ENCODE measurements at regions not wholly inside any gene's neighbourhood (a gene's known extent, or its start where the extent isn't known, plus 50 kb on each side); places are given as distances from the start of the nearest gene placed in this dataset.

GRCh38 chr18:24771300-24771699, 310.9 kb downstream of the HRH4 start:
- no peak overlapping the region for H3K4me3 ChIP-seq (ENCODE audit: low read length)
- no peak for TF ChIP-seq CTCF (conservative IDR thresholded peaks at IDR 0.05; ENCODE audit: low read depth, low read length)
- no peak for DNase-seq (ENCODE audit: low read depth)

DNA sequence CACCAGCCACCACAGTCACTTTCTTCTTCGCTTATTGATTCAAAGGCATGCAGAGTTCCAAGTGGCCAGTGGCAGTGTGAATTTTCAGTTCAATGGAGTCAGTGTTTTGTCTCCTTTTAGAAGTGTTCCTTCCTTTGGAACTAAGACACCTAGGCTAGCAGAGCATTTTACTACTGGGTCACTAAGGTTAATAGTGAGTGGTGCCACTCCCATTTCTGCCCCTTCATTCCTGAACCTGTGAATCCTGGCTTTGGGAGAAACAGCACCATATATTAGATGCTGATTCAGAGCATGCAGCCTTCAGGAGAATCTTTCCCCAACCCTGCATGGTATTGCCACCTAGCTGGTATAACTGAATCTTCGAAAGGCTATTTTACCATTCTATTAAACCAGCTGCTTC, 312.7 kb downstream of the HRH4 start:
- no peak for TF ChIP-seq CTCF (conservative IDR thresholded peaks at IDR 0.05; ENCODE audit: low read depth, low read length)
- no peak overlapping the region for H3K4me3 ChIP-seq (ENCODE audit: low read length)
- no peak for DNase-seq (ENCODE audit: low read depth)

DNA sequence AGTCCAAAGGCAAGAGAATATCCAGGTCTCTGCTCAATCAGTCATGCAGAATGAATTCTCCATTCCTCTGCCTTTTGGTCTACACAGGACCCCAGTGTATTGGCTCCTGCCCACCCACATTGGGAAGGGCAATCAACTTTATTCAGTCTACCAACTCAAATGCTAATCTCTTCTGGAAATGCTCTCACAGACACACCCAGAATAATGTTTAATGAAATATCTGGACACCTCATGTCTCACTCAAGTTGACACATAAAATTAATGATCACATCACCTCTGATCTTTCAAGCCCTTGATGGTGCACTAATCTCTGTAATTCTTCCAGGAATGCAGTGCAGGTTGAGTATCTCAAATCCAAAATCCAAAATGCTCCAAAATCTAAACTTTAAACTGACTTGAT, 315.6 kb downstream of the HRH4 start:
- no peak for DNase-seq (ENCODE audit: low read depth)
- no peak for TF ChIP-seq CTCF (conservative IDR thresholded peaks at IDR 0.05; ENCODE audit: low read depth, low read length)
- no peak overlapping the region for H3K4me3 ChIP-seq (ENCODE audit: low read length)

DNA sequence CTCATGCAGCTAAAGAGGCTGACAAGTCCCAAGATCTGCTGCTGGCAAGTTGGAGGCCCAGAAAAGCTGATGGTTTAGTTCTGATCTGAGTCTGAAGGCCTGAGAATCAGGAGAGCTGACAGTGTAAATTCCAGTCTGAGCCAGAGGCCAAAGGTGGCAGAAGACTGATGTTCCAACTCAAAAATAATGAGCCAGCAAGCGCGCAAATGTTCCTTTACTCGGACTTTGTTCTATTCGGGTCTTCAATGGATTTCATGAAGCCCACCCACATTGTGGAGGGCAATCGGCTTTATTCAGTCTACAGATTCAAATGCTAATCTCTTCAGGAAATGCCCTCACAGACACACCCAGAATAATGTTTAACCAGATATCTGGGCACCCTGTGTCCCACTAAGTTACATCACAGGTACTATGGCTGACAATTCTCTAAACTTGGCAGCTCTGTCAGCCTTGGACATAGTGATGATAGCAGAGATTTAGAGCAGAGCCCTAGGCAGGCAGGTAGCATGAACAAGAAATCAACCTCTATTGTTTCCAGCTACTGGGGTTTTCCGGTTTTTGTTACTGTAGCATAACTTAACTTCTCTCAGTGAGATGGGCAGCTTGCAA, 318.5 kb downstream of the HRH4 start:
- no peak for TF ChIP-seq CTCF (conservative IDR thresholded peaks at IDR 0.05; ENCODE audit: low read depth, low read length)
- no peak for DNase-seq (ENCODE audit: low read depth)
- H3K4me3 ChIP-seq (ENCODE audit: low read length): no peak overlapping the region

DNA sequence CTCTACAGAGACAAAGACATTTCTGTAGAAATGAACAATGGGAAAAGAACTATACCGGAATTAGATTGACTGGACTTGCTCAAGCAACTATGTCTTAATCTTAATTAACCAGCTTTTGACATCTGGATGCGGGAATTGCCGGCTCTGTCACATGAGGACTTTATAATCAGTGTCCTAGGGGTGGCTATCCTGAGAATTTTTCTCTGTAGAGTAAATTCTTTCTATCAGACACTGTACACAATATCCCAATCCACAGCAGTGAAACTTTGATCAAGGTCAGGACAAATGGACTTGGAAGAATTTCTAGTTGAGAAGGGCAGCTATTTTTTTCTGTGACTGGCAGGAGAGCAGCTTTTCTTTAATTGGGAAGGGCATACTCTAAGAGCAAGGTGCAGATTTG, 322.1 kb downstream of the HRH4 start:
- no peak overlapping the region for H3K4me3 ChIP-seq (ENCODE audit: low read length)
- TF ChIP-seq CTCF (conservative IDR thresholded peaks at IDR 0.05; ENCODE audit: low read depth, low read length): no peak
- DNase-seq (ENCODE audit: low read depth): no peak

DNA sequence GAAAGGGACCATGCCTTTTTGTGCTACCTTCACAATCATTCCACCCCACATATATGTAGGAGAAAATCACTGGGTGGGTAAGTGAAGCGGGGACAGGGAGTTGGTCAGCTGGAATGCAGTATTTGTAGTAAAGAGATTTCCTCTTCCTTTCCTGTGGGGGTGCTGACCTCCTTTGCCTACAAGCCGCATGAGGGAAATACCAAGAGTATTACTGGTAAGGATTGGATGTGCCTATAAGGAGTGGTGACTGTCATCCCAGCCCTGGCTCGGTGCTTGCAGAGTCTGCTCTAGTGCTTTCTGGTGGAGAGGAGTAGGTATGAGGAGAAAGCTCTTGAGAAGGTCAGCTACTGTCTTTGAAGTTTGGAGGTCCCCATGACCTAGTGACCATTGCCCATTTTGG, 324.6 kb downstream of the HRH4 start:
- TF ChIP-seq CTCF (conservative IDR thresholded peaks at IDR 0.05; ENCODE audit: low read depth, low read length): no peak
- H3K4me3 ChIP-seq (ENCODE audit: low read length): no peak overlapping the region
- DNase-seq (ENCODE audit: low read depth): no peak

GRCh38 chr18:24786027-24786426, 325.6 kb downstream of the HRH4 start:
- H3K4me3 ChIP-seq (ENCODE audit: low read length): no peak overlapping the region
- DNase-seq (ENCODE audit: low read depth): peak; percentile 43
- no peak for TF ChIP-seq CTCF (conservative IDR thresholded peaks at IDR 0.05; ENCODE audit: low read depth, low read length)

All from retinal pigment epithelial cell (primary cell).